ENCODE measurements at regions not wholly inside any gene's neighbourhood (a gene's known extent, or its start where the extent isn't known, plus 50 kb on each side); places are given as distances from the start of the nearest gene placed in this dataset.

DNA sequence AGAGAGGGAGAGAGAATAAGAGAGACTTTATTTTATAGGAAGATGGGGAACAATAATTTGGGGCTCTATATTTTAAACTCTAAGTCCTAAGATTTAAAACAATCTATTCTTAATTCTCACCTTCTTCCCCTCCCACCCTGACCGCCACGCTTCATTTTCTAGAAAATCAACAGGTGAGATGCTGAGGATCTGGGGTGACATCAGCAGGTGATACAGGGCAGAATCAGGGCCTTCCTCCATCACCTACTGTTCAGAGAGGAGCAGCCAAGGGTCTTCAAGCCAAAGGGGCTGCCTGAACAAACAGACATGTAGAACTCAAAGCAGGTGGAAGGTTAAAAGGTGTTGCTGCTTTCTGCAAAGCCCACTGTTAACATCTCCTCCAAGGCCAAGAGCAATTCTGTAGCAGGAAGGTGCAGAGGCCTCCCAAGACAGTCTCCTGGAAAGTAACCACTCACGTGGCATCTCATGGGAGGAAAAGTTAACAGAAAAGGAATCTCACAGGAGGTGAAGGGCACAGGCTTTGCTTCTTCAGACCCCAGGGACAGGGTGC lies 183.6 kb upstream of the TLE3 start:
- TF ChIP-seq, protein P1, sequence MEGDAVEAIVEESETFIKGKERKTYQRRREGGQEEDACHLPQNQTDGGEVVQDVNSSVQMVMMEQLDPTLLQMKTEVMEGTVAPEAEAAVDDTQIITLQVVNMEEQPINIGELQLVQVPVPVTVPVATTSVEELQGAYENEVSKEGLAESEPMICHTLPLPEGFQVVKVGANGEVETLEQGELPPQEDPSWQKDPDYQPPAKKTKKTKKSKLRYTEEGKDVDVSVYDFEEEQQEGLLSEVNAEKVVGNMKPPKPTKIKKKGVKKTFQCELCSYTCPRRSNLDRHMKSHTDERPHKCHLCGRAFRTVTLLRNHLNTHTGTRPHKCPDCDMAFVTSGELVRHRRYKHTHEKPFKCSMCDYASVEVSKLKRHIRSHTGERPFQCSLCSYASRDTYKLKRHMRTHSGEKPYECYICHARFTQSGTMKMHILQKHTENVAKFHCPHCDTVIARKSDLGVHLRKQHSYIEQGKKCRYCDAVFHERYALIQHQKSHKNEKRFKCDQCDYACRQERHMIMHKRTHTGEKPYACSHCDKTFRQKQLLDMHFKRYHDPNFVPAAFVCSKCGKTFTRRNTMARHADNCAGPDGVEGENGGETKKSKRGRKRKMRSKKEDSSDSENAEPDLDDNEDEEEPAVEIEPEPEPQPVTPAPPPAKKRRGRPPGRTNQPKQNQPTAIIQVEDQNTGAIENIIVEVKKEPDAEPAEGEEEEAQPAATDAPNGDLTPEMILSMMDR (IDR thresholded peaks at IDR 0.05), result no peak
- TF ChIP-seq POLR2A (IDR thresholded peaks at IDR 0.05), result no peak
